Stimulated activated CD4-positive, alpha-beta T cell treated with anti-CD3 and anti-CD28 coated beads, Interleukin-4, amount 100 ng/mL, for 48 hours (primary cell): ENCODE measurements at regions not wholly inside any gene's neighbourhood (a gene's known extent, or its start where the extent isn't known, plus 50 kb on each side); places are given as distances from the start of the nearest gene placed in this dataset.
"Not testable (repeated sequence)": the region's sequence is repeated elsewhere in the genome, so short reads cannot be mapped to it uniquely, and the experiment has no call there.

ENCODE experiments used
- DNase-seq, 2 donors: peaks; one replicate each; pipeline ENCODE4 v3.0.0-alpha.2; 2020; ENCODE audit warnings: low read depth in 2 of 2

DNA sequence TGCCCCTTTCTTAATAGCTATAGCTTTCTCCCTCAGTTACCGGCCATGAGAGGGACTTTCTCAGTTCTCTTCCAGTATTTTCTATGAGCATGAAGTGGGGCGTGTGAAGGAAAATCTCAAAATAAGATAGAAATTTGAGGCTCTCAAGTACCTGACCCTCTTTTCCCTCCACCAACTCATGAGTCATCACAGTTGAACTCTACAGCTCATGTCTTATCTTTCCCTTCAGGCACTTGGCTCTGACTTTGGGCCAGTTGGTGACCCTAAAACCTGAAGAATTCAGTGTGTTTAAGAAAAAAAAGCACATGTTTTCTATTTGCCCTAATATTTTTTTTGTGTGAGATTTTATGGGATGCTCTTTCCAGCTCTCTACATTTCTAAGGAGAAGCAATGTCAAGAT lies 896.7 kb upstream of the ZEB2 start:
- DNase-seq: no peak

DNA sequence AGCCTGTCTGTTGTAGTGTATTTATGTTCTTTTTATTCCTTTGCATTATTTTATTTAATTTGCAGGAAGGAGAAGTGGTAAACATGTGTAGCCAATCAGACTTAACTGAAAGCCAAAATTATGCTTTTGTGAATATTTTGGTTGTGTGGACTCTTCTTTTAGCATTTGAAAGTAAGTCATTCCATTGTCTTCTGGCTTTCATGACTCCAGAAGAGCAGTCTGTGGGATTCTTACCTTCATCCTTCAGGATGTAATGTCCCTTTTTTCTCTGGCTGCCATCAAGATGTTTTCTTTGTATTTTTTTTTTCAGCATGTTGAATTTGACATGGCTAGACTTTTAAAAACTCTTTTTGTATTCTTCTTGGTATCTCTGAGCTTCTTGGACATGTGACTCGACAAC lies 895.2 kb upstream of the ZEB2 start:
- DNase-seq: no peak

DNA sequence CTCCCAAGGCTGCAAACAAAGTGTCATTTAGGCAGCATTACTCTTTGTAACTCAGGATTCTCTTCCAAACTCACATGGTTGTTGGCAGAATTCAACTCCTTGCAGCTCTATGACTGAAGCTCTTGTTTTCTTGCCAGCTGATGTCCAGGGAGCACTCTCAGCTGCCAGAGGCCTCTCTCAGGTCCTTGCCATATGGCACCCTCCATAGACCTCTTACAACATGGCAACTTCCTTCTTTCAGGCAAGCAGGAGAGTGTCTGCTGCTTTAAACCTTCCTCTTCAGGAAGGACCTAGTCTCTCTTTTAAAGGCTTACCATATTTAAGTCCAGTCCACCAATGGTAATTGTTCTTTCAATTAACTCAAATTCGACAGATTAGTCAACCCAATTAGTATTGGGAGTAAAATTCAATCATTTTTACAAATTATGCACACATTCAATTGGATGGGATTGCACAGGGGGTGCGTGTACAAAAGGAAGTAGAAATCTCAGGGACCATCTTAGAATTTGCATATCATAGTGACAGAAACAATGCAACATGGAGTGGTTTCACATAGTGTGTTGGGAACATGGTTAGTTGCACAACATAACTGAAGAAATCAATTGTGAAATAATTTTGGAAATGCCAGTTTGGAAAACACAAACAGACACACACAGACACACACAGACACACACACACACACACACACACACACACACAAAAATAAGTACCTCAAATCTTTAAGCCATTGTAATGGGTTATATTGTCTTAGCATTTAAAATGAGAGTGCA lies 893.5 kb upstream of the ZEB2 start:
- DNase-seq: no peak

- no peak for DNase-seq
These were observed 892.2 kb upstream of the ZEB2 start for GRCh38 chr2:145412155-145412554.

- no peak for DNase-seq
These were observed 891.6 kb upstream of the ZEB2 start for GRCh38 chr2:145411493-145411892.

- DNase-seq: no peak
These were observed 890.2 kb upstream of the ZEB2 start for GRCh38 chr2:145410086-145410485.

- DNase-seq: no peak
These were observed 889.1 kb upstream of the ZEB2 start for GRCh38 chr2:145408980-145409379.

DNA sequence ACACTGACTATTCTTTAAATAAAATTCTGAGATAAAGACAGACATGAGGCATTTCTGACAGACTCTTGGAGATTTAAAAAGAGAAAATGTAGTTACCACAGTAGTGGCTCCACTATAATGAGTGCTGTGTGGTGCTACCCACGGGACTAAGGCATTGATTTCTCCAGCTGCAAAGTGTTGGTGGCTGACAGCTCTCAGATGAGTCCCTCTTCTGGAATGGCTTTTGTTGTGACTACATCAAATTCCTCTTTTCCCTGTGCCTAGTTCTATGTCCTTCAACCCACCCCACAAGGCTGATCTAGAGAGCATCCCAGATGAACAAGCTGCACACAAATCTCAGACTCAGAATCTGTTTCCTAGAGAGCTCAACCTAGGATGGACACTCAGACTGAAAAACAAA lies 884.8 kb upstream of the ZEB2 start:
- DNase-seq: no peak

GRCh38 chr2:145402706-145403277 lies 882.9 kb upstream of the ZEB2 start:
- no peak for DNase-seq

DNA sequence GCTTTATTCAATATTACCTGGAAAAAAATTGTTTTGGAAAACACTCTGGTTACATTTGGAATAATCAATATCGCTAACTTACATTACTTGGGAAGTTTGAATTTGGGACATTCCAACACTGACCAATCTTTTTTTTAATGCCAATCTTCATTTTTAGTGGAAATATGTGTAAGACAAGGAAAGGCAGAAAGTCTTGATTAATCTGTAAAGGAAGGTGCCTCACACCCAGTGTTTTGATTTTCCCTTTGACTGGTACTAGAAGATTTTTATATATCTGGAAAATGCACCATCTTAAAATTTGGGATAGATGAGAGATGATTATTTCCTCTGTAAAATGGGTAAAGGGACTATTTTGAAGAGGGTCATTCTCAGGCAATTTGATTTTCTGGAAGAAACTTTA lies 879.2 kb upstream of the ZEB2 start:
- no peak for DNase-seq

- DNase-seq: no peak
These were observed 874.3 kb upstream of the ZEB2 start for GRCh38 chr2:145394181-145394580.

DNA sequence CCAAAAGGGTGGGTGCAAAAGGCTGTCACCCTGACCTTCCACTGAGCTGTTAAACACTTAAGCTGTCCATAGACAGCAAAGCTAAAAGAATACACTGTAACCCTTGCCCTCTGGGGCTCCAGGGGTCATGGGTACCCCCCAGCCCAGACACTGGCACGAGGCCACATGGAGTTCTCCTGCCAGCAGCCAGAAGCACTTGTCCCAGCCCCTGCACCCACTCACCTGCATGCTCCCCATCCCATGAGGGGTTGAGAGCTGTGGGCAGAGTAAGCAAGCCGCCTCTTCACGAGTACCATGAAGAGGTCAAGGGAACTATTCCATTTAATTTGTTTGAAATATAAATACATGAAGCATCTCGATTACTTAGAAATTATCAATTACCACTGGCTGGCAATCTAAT lies 867.1 kb upstream of the ZEB2 start:
- DNase-seq: no peak

GRCh38 chr2:145383961-145384360 lies 864.0 kb upstream of the ZEB2 start:
- DNase-seq: no peak

DNA sequence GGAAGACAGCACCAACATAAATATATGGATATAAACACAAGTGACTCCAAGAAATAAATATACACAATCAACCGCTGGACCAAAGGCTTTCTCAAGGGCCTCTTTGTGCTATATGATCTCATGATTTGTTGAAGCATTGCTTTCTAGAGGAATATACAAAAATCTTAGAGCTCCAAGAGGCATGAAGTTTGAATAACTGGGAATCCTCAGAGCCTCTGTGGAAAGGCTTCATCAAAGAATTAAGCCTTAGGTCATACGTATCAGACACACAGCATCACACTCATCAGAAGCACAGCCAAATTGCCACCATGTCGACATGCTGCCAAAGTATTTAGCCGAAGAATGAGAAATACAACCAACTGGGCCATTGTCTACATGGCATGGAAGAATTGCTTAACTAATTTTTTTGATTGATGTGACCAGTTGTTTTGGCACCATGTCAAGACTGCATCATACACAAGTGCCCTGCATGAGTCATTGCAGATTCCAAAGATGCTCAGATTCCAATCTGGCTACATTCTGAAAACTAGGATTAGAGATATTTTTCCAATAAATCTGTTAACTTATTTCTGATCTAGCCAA lies 860.6 kb upstream of the ZEB2 start:
- DNase-seq: no peak

DNA sequence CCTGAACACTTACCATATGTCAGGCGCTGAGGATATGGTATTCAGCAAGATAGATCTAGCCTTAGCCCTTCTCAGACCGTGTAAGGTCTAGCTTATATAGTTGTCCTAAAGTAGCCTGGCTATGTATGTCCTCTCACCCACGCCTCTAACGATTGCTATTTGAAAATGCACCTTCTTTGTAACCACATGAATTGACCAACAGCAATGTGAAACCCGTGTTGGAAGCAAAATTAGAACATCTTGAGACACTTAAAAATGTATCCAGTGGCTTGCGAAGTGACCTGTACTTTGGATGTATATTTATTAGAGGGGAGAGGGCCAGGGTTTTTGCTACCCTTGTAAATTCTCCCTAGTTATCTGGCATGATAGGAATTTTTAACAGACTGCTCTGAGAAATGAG lies 860.0 kb upstream of the ZEB2 start:
- DNase-seq: no peak

DNA sequence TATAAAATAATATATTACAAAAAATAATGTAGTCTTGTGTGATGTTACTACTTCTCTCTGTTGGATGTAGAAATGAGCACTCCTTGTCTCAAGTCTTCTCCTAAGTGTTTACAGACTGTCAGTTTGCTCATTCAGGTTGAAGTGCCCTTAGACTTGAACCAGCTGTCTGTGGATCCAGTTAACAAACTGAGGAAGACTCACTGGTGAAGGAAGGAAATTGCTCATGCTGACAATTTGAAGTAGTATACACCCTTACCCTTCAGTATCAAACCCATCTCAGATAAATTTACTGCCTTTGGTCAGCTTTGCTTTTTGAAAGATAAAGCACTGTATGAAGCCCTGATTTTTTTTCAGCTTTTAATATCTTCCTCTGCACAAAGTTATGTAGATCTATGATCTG lies 854.2 kb upstream of the ZEB2 start:
- no peak for DNase-seq

GRCh38 chr2:145367334-145367733 lies 847.4 kb upstream of the ZEB2 start:
- DNase-seq: not testable (repeated sequence)

DNA sequence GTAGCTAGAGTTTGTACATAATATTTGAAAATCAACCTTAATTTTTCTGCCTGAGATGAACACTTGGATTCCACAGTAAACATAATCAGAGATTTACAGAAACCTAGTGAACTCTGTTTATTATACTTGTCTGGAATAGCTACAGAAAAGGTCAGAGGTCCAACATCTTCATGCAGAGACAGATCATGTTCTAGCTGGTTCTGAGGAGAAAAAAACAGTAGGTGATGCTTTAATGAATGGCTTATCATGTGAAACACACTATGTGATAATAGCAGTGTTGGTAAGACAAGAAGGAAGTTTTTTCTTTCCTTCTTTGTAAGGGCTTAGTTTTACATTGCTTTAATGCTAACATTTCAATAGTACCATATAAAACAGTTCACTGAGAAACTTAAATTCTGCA lies 846.4 kb upstream of the ZEB2 start:
- DNase-seq: no peak

- no peak for DNase-seq
These were observed 840.3 kb upstream of the ZEB2 start for GRCh38 chr2:145360129-145360790.

- DNase-seq: no peak
These were observed 839.6 kb upstream of the ZEB2 start for GRCh38 chr2:145359561-145359960.

DNA sequence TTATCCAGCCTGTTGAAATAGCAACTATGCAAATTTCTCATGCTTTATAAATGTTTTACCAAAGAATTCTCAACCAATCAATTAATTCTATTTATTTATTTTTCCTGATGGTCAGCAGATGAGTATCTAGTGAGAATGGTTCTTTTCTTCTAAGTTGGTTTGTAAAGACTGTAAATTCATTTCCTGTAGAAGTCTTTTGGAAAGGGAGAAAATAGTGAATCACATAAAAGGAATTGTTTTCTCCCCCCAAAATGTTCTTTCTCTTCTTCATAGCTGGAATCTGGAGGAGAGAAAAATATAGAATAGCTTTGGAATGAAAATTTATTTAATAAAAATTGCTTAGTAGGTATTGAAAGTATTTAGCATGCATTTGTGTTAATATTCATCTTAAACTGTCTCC lies 836.1 kb upstream of the ZEB2 start:
- no peak for DNase-seq

DNA sequence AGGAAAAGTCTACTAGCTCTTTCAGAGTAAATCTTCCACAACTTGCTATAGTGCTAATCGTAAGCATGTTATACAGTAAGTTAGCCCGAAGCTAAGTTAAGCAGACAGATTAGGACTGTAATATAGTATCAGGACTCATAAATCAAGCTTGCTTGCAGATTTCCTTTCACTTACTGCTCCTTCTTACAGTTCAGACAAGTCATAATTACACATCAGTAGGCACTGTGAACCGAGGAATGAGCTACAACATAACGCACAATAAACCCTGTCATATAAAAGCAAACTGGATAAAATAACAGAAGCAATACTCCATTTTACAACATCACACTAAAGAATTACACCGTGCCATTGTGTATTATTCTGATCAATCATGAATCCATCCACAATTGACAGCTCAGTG lies 832.6 kb upstream of the ZEB2 start:
- no peak for DNase-seq

DNA sequence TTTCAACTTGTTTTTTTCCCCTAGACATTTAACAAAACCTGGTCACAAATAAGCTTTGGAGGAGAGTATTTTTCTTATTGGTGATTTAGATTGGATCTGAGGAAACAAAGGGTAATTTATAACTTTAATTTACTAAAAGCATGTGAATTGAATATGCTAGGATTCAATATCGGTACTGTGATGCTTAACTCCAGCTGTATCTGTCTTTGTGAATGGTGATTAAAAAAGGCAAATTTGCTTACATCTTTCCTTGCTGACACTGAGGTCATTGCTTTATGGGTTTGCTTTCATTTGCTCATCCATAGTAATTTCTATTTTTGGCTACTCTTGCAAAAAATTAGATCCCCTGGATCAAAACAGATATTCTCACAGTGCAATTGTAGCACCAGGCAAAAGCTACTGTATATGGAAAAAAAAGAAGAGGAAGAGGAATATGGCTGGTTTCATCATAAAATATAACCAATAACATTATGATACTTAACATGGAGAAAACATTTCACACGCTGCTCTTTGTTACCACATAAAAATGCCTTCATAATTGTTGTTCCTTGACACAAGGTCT lies 832.0 kb upstream of the ZEB2 start:
- DNase-seq: no peak
